GM18520 (cell line): ENCODE measurements at regions not wholly inside any gene's neighbourhood (a gene's known extent, or its start where the extent isn't known, plus 50 kb on each side); places are given as distances from the start of the nearest gene placed in this dataset.
"Not testable (repeated sequence)": the region's sequence is repeated elsewhere in the genome, so short reads cannot be mapped to it uniquely, and the experiment has no call there.

Experiments
- ATAC-seq: cut with Tn5 transposase; IDR thresholded peaks from one replicate; pipeline ENCODE4 v1.9.1; 2021; ENCODE audit not compliant: unreplicated experiment

DNA sequence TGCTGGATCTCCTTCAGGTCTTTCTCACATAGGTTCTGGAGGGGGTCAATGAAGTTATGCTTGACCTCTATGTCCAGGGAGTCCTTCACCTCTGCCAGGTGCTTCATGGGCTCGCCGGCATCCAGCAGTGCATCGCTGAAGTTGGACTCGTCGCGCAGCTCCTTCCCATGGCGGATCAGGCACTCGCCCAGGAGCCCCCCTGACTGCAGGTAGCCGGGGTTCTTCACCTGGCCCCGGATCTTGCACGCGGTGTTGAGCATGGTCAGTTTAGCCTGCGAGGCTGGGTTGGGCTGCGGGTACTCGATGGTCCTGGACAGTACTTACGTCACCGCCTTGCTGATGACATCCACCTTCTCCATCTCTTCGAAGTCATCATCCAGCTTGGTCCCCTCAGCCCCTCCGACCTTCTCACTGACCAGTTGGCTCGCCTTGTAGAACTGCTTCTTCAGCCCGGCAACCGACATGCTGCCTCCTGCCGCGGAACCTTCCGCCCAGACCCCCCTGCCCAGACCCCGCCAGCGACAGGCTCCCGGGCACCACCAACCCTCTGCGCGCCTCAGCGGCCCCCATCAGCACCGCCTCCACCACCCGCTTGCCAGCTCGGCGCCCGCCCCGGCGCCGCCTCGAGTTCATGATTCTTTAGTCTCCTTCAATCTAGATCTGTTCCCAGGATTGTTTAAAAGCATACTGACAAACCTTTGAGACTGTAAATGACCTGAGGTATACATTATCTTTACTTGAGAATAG, 99.8 kb downstream of the KPNA2 start:
- no peak for ATAC-seq

DNA sequence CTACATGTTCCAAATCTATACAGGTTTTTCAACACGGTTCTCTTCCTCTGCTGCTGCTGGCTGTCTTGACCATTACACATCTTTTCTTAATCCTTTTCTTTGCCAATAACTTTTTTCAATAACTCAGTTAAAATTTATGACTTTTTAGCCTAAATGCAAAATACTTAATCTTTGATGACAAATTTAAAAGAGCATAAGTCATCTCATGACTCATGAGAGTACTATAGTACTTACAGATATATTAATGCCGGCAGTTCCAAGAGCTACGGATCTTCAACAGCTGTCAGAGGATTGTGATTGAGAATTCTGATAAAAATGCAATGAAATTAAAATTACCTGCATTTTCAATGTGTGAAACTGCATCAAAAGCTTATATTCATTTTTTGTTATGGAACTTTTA, 105.5 kb downstream of the KPNA2 start:
- no peak for ATAC-seq

DNA sequence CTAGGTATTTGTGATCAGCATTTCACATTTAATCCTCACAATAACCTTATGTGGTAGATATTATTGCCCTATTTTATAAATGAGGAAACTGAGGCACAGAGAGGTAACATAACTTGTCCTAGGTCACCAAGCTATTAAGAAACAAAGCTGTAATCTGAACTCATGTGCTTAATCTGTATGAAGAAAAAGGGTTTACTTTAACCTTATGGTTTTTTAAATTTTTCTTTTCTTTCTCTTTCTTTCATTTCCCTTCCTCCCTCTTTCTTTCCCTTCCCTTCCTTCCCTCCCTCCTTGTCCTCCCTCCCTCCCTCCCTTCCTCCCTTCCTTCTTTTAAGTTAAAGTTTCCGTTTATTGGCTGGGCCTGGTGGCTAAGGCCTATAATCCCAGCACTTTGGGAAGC, 105.2 kb upstream of the AMZ2 start:
- ATAC-seq: no peak

DNA sequence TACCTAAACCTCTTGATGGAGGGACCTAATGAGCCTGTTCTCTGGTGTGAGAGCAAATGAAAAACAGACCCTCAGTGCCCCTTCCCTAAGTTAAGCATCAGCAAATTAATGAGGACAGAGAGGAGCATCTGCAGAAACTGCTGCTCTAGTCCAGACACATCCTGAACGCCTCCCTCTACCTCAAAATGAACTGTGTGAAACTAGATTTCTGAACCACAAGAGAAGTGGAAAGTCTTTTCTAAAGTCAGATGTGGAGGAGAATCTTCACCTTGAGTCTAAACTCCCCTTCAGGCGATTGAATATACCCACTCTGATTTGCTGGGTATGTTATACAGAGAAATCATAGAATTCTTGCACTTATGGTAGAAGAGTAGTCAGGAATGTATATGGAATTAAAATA, 104.4 kb upstream of the AMZ2 start:
- ATAC-seq: no peak

DNA sequence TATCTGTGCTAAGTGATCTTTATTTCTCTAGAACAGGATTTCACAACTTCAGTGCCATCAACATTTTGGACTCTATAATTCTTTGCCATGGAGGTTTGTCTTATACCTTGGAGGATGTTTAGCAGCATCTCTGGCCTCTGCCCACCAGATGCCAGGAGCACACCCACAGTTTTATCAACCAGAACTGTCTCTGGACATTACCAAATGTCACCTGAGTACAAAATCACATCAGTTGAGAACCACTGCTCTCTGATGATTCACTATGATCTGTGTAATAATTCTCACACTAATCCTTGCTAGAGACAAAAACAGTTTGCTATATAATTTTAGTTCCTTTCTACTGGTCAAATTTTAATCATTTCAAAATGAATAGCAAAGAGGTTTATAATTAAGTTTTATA, 102.8 kb upstream of the AMZ2 start:
- ATAC-seq: no peak

DNA sequence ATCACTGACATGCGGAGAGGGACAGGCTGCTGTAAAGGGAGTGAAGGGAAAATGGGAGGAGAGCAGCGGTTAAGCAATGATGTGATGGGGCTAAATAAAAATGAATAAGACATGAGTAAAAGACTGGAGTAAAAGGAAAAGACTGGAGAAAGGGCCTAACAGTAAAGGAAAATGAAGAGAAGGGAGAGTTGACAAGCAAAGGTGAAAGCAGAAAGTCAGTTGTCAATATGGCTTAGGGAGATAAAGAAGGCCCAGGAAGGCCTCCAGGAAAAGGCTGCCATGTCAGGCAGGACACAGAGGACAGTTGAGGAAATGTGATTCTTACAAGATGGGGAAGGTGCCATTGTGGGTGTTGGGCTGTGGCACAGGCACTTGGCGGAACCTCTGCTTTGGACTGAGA, 98.9 kb upstream of the AMZ2 start:
- ATAC-seq: no peak

DNA sequence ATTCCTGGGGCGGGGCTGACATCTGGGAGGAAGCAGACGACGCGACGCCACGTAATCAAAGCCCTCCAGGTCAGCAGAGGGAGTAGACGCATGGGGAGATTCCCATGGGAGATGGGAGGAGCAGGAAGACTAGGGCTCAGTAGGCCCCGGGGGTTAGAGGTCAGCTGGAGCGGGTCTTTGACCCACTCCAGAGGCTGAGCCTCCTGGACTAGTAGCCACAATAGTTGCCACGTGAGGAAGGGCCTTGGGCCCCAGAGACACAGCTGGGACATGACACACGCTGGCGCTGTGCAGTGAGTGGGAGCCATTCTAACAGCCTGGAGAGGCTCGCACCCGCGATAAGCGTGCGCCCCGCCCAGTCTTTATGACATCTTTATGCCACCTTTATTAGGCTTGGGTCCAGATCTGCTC, 95.7 kb upstream of the AMZ2 start:
- ATAC-seq: no peak

DNA sequence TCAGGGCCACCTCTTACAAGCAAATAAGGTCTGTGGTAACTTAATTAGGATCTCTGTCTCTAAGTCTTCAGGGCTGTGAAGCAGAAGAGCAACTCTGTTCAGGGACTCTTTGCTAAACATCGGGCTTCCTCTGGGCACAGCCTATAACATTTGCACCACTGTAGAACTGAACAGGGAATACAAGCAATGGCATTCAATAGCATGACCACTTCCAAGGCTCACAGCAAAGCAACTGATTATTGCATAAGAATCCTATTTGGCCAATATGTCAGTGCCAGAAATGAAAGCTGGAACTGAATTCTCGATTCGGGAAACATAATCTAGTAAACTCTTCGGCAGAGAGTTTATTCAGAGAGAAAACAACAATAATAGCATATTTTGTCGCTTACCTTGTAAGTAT, 92.2 kb upstream of the AMZ2 start:
- ATAC-seq: no peak

DNA sequence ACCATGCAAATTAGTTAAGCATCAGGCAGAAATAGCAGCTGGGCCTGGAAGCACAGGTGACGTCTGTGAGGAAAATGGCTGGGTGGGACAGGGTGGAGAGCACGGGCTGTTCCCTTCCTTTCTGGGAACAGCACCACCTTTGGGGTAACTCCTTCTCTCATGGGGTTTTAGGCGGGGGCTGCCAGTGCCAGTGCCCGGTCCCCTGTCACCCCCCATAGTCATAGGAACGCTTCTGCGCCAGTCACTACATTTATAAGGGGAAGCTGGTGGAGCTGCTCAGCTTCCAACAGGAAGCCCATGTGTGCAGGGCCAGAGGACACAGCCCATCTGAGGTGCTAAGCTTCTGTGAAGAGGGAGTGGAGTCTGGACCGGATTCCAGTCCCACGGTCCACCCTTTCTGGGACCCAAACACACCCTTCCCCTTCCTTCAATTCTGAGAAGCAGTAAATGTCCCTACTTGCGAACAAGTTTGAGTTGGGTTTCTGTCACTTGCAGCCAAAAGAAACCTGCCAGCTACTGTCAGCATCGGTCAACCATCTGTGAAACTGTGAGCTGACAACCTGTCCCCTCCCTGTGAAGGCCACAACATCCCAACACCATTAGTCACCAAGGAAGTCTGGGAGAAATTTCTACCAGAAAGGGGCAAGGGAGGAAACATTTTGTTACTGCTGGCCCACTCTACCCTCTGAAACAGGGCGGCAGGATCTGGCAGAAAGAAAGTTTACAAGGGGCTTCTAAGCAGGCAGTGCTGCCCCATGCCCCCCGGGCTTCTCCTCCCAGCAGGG, 86.0 kb upstream of the AMZ2 start:
- no peak for ATAC-seq

DNA sequence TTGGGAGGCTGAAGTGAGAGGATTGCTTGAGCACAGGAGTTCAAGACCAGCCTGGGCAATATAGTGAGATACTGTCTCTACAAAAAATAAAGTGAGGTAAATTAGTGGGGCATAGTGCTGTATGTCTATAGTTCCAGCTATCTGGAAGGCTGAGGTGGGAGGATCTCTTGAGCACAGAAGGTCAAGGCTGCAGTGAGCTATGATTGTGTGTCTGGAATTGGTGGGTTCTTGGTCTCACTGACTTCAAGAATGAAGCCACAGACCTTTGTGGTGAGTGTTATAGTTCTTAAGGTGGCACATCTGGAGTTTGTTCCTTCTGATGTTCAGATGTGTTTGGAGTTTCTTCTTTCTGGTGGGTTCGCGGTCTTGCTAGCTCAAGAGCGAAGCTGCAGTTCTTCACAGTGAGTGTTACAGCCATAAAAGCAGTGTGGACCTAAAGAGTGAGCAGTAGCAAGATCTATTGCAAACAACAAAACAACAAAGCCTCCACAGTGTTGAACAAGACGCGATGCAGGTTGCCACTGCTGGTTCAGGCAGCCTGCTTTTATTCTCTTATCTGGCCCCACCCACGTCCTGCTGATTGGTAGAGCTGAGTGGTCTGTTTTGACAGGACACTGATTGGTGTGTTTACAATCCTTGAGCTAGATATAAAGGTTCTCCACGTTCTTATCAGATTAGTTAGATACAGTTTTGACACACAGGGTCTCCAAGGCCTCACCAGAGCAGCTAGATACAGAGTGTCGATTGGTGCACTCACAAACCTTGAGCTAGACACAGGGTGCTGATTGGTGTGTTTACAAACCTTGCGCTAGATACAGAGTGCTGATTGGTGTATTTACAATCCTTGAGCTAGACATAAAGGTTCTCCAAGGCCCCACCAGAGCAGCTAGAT, 79.3 kb upstream of the AMZ2 start:
- ATAC-seq: not testable (repeated sequence)

DNA sequence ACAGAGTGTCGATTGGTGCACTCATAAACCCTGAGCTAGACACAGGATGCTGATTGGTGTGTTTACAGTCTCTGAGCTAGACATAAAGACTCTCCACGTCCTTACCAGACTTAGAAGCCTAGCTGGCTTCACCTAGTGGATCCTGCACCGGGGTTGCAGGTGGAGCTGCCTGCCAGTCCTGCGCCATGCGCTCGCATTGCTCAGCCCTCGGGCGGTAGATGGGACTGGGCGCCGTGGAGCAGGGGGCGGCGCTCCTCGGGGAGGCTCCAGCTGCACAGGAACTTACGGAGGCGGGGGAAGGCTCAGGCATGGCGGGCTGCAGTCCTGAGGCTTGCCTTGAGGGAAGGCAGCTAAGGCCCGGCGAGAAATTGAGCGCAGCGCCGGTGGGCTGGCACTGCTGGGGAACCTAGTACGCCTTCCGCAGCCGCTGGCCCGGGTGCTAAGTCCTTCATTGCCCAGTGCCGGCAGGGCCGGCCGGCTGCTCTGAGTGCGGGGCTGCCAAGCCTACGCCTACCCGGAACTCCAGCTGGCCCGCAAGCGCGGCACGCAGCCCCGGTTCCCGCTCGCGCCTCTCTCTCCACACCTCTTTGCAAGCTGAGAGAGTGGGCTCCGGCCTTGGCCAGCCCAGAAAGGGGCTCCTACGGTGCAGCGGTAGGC, 78.5 kb upstream of the AMZ2 start:
- not testable (repeated sequence) for ATAC-seq

DNA sequence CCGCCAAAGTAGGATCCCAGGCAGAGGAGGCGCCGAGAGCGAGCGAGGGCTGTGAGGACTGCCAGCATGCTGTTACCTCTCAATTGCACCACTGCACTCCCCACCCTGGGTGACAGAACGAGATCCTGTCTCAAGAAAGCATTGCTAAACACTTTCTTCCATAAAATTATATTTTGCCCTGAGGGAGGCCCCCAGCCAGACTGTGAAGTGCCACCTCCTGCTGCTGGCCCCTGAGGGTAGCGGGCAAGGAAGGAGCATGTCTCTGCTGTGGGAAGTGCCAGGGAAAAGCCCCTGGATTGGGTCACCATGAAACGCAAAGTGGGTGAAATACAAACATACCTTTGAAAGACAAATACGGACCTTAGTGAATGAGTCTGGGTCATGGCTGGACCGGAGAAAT, 78.0 kb upstream of the AMZ2 start:
- ATAC-seq: no peak

DNA sequence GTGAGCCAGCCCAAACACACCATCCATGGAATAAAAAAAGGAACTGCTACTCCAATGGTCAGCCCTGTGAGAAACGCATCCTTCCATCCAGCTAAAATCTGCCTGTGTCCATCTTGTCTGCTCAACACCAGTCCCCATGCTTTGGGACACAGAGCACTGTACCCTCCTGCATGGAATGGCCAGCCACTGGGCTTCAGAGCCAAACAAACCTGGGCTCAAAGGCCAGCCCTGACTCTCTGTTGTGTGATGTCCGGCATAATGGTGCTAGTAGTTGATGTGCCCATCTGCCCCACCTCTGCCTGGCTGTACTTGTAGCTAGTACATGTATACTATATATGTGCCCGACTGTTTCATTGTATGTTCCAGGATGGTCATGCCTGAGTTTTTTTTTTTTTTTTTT, 77.6 kb upstream of the AMZ2 start:
- ATAC-seq: no peak

DNA sequence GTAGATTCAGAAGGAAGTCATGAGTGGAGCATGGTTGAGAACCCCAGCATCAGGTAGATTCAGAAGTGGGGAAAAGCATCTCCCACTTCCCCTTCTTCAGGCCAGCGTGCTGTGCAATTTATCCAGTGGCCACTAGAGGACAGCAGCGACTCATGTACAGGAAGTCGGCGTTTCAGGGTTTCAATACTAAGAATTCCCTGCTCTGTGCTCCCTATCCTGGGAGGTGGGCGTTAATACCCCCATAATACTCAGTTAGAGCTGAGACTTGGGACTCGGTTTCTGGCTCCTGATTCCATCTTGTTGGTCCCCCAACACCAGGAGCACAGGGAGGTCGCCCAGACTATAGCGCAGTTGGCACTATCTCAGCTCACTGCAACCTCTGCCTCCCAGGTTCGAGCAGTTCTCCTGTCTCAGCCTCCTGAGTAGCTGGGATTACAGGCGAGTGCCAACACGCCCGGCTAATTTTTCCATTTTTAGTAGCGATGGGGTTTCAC, 75.3 kb upstream of the AMZ2 start:
- no peak for ATAC-seq

DNA sequence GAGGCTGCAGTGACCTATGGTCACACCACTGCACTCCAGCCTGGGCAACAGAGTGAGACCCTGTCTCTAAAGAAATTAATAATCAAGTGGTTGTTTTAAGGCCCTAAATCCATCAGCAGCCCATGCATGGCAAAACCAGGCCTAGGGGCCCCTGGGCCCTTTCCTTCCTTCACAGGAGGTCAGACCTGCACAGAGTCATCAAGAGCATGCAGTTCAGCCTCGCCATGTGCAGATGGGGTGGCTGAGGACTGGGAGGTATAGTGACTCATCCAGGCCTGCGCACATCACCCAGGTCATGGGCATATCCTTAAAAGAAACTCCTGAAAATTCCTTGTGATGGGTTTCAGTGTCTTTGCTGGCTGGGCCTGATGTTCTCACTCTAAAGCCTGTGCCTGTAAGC, 72.4 kb upstream of the AMZ2 start:
- no peak for ATAC-seq

DNA sequence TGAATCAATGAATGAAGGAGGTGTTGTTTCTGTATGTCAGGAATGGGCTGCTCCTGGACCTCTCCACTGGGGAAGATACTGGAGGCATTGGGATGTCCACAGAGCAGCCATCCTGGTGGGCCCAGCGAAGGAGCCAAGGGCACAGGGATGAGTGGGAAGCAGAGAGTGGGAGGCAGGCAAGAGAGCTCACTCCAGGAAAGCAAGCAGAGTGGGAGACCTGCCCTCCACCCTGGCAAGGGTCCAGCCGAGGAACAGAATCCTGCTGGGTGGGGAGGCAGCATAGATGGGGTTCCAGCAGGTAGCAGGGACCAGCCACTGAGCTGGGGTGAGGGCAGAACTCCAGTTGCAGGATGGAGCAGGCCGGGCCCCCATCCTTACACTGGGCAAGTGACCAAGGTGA, 71.9 kb upstream of the AMZ2 start:
- ATAC-seq: no peak

DNA sequence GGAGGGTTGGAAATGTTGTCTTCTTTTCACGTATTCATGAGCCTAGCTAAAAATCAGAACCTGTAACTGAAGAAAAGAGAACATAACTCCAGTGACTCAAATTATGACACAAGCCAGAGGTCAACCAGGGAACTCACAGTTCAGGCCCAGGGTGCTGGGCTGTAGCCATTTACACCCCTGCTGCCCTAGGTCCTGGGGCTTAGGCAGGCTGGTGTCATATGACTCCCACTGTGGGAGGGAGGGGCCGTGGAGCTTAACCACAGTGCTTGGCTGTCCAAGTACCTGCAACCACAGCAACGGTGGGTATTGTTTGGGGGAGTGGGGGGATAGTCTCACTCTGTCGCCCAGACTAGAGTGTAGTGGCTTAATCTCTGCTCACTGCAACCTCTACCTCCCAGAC, 71.1 kb upstream of the AMZ2 start:
- no peak for ATAC-seq

DNA sequence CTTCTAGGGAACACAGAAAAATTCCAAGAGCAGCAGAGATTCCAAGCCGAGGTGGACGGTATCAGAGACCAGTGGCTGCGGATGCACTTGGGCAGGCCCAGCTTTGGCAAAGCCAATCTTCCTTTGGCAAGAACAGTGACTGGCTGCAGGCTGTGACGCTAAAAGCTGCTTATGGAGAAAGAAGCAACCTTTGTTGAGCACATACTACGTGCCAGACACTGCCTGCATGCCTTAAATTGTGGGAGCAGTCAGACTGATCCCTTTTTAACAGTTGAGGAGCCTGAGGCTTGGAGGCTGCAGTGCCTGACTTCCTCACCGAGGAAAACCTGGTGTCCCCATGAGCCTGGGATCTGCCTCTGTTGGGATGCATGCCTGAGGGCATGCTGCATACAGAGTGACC, 69.0 kb upstream of the AMZ2 start:
- ATAC-seq: no peak

DNA sequence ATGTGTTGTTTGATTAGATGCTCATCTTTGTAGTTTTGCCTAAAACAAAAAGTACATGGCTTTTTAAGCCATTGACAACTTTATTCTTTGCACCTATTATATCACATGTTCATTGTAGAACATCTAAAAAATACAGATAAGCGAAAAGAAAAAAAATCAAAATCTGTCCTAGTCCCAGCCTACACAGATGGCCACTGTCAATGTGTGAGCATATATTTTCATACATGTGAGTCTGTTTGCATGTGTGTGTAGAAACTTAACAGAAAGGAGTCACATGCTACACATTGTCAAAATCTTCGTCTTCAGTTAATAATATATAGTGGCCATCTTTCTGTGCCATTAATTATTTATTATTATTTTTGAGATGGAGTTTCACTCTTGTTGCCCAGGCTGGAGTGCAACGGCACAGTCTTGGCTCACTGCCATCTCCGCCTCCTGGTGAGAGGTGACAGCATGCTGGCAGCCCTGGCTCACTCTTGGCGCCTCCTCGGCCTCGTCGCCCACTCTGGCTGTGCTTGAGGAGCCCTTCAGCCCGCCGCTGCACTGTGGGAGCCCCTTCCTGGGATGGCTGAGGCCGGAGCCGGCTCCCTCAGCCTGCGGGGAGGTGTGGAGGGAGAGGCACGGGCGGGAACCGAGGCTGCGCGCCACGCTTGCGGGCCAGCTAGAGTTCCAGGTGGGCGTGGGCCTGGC, 68.5 kb upstream of the AMZ2 start:
- no peak for ATAC-seq

DNA sequence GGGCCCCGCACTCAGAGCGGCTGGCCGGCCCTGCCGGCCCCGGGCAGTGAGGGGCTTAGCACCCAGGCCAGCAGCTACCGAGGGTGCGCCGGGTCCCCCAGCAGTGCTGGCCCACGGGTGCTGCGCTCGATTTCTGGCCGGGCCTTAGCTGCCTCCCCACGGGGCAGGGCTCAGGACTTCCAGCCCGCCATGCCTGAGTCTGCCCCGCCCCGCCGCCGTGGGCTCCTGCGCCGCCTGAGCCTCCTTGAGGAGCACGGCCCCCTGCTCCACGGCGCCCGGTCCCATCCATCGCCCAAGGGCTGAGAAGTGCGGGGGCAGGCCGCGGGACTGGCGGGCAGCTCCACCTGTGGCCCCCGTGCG, 67.9 kb upstream of the AMZ2 start:
- no peak for ATAC-seq

DNA sequence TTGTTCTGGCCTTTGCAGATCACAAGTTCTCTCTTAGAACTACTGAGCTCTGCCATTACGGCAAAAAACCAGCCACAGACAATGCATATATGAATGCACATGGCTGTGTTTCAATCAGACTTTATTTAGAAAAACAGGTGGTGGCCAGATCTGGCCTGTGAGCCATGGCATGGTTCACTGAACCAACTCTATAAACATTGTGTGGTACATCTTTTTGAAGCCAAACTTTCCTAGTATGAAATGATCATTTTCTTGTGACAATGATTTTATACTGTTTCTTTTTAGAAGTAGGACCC, 65.9 kb upstream of the AMZ2 start:
- ATAC-seq: peak; percentile 25
